ENCODE measurements at regions not wholly inside any gene's neighbourhood (a gene's known extent, or its start where the extent isn't known, plus 50 kb on each side); places are given as distances from the start of the nearest gene placed in this dataset.

DNA sequence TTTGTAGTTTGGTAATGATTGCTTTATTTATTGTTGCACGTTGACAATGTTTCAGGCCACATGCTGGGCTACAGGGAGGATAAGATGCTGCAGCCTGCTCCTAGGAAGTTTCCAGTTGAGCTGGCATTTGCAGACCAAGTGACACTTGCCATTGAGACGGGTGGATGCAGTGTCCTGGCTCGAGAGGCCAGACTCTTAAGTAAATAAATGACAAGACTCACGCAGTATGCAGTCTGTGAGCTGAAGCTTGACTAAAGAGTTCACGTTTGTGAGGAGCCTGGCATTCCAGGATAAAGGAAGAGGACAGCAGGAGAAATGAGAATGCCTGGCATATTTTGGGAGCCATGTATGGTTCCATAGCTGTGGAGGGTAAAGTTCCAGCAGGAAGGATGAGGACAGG is 105.8 kb downstream of the BAMBI start:
- no peak for DNase-seq (ENCODE audit: low spot score)

DNA sequence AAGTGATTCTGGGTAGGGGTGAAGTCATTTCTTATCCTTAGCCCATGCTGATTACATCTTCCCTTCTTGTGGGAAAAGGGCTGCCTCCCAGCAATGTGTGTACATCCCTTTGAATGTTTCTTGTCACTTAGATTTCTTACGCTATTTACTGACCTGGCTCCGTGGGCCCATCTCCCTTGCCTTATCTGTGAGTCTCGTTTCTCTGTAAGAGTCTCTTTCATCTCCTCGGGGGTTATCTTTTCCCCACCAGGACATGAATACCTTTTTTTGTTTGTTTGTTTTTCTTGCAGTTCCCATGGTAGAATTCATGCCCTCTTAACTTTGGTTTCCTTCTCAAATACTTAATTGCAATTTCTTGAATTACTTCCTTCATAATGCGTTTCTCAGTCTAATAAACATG is 107.7 kb downstream of the BAMBI start:
- DNase-seq (ENCODE audit: low spot score) = no peak

DNA sequence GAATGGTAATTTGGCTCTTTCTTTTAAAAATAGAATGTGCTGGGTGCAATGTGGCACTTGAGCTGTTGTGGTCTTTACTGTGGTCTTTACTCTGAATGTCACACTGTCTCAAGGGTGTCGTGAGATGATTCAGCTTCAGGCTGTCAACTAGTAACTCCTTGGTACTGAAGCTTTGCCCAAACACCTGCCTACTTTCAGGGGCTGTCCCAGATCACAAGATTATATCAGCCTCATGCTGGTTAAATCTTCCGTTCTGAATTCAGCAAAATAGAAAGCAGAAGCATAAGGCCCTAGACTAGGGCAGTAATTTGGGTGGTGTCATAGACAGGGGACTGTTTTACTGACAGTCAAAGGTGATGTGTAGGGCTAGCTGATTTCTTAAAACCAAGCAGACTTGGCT is 110.9 kb downstream of the BAMBI start:
- DNase-seq (ENCODE audit: low spot score) = no peak

DNA sequence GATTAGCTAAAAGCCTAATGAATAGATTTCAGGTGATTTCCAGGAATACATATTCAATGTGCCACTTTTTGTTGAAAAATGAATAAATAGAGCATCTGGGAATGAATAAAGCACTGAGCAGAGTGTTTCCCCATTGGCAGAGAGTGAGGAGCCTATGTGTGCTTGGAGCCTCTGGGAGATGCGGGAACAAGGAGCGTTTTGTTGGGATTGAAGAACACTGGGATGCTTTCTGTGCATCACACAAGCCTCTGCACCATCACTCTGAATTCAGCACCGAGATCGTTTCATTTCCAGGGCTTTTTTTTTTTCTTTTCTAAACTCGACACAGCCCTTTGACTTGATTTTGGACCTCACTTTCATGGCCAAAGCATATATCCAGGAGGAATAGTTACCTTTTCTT is 111.4 kb downstream of the BAMBI start:
- no peak for DNase-seq (ENCODE audit: low spot score)

DNA sequence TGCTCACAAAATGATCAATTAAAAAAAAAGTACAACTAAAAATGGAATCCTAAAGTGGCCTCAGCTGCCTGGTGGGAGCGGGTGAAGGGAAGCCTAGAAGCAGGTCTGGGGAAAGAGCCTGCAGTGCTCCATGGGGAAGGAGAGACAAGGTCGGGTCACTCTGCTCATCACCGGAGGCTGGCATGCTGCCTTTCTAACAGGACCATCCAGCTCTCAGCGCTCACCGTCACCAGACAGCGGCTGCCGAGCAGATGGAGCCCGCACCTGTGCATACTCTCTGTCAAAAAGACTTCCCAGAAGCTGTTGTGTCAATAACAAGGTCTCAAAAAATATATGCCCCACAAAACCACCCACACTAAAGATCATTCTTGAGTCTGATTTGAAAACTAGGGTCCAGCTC is 112.8 kb downstream of the BAMBI start:
- no peak for DNase-seq (ENCODE audit: low spot score)

DNA sequence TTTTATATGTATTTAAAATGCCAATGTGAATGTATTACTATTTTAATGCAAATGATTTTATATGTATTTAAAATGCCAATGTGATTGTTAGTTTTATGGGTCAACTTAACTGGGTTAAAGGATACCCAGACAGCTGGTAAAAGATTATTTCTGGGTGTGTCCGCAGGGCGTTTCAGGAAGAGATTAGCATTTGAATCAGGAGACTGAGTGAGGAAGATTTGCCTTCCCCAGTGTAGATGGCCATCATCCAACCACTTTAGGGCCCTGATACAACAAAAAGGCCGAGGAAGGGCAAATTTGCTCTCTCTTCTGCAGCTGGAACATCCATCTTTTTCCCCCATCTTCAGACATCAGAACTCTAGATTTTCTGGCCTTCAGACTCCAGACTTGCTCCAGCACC is 116.2 kb downstream of the BAMBI start:
- DNase-seq (ENCODE audit: low spot score) = no peak

DNA sequence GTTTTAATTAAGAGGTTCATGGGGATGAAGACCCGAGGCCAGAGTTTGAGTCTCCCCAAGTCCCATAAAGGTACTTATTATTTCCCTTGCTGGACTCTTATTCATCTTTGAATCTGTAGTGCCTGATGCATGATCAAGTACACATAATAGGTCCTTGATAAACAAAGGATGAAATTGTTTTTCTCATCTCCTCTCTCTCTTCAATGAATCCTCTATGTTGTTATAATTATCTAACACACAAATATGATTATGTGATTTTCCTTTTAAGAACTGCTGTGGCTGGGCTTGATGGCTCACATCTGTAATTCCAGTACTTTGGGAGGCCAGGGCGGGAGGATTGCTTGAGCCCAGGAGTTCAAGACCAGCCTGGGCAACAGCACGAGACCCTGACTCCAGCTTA is 117.7 kb downstream of the BAMBI start:
- DNase-seq (ENCODE audit: low spot score) = no peak

DNA sequence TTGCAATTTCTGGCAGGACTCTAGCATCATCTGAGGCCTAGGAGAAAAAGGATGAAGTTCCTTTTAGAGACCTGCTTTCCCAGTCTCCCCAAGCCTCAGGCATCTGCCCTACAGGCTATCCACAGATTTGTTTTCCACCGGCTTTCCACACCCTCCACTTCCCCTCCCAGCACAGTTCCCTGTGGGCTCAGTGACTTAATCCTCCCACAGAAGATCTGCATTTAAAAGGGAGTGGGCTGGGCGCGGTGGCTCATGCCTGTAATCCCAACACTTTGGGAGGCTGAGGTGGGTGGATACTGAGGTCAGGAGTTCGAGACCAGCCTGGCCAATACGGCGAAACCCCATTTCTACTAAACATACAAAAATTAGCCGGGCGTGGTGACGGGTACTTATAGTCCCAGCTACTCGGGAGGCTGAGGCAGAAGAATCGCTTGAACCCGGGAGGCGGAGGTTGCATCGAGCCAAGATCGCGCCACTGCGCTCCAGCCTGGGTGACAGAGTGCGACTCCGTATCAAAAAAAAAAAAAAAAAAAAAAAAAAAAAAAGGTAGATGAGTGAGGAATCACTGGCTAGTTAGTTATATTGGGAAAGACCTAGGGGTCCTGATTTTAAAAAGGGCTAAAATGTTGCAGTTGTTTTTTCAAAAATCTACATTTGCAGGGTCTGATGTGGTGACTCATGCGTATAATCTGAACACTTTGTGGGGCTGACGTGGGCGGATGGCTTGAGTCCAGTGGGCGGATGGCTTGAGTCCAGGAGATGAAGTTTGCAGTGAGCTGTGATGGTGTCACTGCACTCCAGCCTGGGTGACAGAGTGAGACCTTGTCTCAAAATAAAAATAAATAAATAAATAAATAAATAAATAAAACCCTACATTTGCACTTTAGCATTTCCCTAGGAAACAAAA is 119.5 kb downstream of the BAMBI start:
- DNase-seq (ENCODE audit: low spot score) = no peak

DNA sequence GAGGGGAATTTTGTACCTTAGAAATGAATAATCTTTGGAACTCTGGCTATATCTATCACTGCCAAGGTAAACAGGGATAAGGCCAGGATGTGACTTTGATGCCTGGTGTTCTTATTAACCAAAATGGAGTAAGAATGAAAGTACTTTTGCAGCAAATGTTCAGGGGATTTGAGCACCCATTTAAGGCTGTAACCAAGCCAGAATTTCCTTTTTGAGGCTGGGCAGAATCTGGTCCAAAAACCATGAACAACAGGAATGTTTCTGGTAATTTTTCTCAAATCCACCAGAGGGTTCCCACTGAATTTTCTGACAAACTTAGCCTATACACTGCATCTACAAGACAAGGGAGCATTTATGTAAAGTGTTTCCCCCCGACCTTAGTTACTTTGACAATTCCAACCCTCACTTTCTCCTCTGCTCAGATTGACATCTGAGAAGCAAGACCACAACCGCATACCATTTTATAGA is 120.6 kb downstream of the BAMBI start:
- DNase-seq (ENCODE audit: low spot score) = no peak

DNA sequence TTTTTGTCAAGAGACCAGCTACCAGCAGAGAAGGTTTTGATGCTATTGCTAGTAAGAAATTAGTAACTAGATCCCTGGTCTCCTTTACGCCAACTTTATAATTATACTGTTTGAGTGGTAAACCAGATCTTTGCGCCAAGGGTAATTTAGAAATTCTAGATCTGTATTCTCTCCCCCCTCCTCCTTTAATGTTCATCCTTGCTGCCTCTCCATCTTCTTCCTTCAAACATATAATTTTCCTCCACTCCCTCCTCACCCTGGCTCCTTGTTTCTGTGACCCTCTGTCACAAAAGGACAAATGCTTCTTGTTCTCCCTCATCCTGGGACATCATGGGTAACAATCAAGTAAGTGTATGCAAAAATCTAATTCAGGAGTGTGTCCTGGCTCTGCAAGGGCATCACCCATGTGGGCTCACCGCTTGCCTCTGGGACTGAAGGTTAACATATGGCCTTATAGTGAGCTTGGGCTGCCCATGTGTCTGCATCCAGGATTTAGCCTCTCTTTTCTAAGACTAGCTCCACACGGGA is 121.2 kb downstream of the BAMBI start:
- no peak for DNase-seq (ENCODE audit: low spot score)

DNA sequence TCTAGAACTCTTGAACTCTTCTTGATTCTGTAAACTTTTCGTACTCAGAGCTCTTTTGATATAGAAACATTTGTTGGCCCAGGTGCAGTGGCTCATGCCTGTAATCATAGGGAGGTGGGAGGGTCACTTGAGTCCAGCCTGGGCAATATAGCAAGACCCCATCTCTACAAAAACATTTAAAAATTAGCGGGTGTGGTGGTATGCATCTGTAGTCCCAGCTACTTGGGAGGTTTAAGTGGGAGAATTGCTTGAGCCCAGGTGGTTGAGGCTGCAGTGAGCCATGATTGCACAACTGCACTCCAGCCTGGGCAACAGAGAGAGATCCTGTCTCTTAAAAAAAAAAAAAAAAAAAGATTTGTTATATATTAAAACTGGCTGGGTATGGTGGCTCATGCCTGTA is 121.6 kb downstream of the BAMBI start:
- DNase-seq (ENCODE audit: low spot score) = no peak

DNA sequence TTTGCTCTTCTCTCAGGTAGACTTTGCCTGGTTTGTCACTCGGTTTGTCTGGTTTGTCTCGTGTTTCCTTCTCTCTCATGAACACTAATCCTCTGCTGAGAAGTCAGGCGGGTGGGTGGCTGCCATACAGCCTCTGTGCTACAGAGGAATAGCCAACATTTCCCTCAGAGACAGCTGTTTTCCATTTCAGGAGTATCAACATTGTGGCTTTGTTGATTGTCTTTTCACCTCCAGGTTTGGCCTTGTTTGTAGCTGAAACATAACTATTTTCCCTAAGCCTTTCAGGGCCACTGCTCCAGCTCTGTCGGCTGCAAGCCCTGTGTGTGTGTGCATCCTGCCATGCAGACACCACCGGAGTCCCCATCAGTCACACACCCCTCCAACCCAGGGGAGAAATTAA is 122.8 kb downstream of the BAMBI start:
- no peak for DNase-seq (ENCODE audit: low spot score)

DNA sequence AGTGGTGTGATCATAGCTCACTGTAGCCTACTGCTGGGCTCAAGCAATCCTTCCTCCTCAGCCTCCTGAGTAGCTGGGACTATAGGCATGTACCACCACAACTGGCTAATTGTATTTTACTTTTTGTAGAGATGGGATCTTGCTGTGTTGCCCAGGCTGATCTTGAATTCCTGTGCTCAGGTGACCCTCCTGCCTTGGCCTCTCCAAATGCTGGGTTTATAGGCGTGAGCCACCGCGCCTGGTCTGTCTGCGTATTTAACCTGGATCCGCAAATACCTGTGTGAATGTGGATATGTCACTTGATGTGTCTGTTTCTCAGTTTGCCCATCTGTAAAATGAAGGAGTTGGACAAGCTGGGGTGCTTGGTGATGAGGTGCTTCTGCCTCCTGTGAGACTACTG is 123.9 kb downstream of the BAMBI start:
- no peak for DNase-seq (ENCODE audit: low spot score)

DNA sequence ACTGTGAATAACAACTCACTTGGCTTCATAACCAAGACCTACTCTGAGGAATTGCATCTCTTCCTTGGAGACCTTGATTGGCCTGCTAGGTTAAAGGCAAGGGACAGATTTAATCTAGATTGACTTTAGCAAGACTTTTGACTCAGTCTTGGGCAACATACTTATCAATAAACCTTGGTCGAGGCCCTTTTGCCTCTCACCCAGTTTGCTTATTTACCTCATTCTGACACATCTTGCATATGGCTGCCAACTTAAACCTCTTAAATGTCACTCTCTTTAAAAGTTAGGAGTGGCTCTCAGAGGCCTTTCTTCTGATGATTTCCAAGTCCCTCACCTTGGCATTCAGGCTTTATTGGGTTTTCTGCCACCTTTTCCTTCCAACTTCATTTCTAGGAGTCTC is 124.5 kb downstream of the BAMBI start:
- DNase-seq (ENCODE audit: low spot score) = no peak

DNA sequence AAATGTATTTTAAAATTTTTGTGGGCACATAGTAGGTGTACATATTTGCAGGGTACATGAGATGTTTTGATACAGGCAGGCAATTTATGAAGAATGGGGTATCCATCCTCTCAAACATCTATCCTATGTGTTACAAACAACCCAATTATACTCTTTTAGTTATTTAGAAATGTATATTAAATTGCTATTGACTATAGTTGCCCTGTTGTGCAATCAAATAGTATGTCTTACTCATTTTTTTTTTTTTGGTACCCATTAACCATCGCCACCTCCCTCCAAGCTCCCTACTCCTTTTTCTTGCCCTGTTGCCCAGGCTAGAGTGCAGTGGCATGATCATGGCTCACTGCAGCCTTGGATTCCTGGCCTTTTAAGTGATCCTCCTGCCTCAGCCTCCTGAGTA is 128.1 kb downstream of the BAMBI start:
- no peak for DNase-seq (ENCODE audit: low spot score)

DNA sequence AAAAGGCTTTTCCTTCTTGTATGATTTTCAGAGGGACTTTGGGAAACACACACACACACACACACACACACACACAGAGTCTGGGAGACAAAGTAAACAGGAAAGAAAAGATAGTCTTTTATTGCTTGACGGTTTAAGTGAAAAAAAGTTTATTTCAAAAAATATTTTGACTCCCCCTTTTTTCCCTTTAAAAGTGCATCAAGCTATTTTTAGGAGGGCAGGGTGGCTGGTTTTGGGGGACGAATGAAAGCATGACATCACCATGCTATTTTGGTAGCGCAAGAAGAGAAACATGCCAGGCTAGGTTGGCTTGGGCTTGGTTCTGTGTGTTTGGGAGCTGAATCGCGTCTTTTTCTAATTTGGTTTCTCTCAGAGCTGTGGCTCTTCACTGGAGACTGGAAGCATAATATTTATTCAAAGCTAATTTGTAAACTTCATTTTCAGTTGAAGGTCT is 129.2 kb downstream of the BAMBI start:
- DNase-seq (ENCODE audit: low spot score) = no peak

DNA sequence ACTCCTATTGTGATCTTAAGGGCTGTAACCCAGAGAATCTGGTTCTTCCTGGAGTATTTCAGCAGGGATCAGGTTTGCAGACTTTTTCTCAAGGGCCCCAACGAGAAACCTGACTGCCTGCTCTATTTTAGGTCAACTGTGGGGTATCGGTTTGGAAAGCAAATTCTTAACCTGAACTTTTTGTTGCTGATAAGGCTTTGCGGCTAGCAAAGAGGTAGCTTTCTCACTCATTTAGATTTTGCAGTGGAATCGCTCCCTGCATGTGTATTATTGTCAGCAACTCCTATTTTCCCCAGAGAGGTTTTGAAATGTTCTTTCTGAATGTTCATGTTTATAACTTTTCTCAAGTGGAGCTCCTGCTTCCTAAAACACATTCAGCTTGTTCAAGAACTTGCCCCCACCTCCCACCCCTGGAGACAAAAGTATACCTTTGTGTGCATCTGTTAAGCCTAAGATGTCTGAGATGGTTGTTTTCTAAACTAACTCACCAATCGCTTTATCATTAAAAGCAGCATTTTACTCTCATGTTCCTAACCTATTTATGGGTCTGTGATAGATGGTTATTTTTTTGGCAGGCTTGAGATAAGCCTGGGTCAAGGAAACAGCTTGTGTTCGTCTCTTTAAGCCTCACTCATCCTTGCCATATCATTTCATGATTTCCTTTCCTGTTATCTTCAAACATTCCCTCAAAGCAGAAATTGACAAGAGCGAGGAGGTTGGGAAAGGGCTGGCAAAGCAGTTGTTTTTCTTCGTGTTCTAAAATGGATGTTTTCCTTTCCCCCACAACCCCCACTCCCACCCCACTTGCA is 129.8 kb downstream of the BAMBI start:
- DNase-seq (ENCODE audit: low spot score) = no peak

DNA sequence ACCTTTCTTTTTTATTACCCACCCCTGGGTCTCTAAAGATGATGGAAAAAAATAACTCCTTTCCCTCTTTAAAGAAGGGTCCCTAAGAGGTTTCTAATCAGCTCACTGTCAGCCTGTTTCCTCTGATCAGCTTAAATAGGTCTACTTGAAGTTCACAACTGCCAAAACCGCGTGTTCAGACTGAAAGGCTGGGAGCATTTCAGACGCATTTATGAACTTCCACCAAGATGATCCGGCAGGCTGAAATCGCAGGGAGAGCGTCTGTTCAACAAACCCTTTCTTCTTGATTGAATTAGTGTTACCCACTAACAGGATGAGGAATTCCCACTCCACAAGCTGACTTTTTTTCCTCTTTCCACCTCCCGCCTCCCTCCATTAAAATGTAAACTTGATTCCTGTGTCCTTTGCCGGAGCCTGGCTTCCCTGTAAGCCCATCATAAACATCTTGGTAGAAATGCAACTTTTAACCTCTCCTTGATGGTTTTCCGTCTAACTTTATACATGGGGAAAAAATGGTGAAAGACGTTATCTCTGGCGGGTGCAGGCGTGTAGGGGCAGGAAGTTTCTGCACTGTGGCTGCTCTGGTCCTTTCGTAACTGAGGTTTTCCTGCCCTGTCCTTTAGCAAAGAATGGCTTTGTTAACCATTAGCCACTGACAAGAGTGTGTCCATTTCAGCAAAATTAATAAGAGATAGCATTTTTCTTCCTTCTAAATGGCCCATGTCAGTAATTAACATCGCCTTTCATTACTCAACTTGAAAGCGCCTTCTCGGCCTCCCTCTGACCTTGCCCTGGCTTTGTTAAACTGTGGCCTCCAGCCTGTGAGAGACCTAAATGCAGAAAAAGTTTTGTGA is 130.7 kb downstream of the BAMBI start:
- DNase-seq (ENCODE audit: low spot score) = no peak

DNA sequence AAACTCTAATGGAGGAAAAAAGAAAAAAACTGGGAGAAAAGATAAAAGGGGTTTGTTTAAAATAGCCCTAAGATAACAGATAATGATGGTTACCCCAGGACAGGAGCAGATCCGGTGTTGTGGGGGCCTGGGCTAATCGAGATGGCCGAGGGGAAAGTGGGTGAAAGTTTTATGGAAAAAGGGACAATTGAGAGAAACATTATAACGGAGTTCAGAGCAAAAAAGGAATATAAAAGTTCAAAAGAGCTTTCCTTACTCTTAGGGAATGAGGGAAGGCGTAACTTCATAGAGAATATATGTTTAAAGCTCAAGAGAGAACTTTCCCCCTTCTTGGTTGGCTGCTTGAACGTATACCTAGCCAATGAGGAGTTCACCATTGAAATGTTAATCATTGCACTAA is 131.4 kb downstream of the BAMBI start:
- no peak for DNase-seq (ENCODE audit: low spot score)

DNA sequence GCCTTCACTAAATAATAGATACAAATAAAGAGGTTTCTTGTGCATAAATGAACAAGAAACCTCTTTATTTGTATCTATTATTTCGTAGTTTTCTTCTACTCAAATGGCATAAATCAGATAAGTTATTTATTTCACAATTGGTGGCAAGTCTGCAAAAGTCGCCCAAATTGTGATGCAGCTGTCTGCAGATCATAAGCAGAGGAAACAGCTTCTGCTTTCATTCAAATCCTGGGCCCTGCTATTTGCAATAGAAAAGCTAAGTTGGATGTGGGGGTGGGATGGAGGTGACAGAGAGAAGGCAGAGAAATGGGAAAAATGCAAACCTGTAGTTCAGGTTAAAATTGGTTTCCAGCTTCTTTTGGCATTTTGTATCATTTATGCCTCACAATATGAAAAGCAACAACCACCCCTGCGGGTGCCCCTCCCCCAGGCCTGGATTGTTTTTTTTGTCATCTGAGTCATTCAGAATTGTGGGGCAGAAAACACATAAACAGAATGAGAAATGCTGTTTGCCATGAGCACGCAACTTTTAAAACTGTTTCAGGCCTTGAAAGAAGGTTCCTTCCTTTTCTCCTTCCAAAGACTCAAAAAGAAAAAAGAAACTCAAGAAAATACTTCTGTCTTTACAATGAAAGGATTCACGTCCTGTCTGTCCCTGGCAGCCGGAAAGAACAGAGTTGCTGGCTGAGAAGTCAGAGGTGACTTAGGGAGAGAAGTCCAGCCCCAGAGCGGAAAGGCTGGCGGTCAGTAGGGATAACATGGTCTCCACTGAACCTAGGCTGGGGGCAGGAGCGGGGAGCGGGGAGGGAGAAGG is 132.9 kb downstream of the BAMBI start:
- no peak for DNase-seq (ENCODE audit: low spot score)

Data from NAMALWA (cell line).